Stimulated activated CD8-positive, alpha-beta memory T cell treated with anti-CD3 and anti-CD28 coated beads, Interleukin-15, amount 100 ng/mL, for 1 hour (primary cell): ENCODE measurements at regions not wholly inside any gene's neighbourhood (a gene's known extent, or its start where the extent isn't known, plus 50 kb on each side); places are given as distances from the start of the nearest gene placed in this dataset.
"Not testable (repeated sequence)": the region's sequence is repeated elsewhere in the genome, so short reads cannot be mapped to it uniquely, and the experiment has no call there.

ENCODE experiments used
- DNase-seq: peaks from one replicate; pipeline ENCODE4 v3.0.0-alpha.2; 2020; ENCODE audit warnings: low read depth

DNA sequence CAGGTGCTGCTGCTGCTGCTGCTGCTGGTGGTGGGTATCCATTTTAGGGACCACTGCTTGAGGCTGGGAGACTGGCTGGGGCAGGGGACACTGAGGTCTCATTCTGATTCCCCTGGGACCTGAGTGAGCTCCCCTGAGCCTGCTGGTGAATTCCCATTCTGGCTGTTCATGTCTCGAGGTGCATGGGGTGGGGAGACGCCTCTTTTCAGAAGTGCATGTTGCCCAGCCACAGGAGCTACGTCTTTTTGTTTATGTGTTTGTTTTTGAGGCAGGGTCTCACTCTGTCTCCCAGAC, 133.4 kb downstream of the RHOU start:
- no peak for DNase-seq

DNA sequence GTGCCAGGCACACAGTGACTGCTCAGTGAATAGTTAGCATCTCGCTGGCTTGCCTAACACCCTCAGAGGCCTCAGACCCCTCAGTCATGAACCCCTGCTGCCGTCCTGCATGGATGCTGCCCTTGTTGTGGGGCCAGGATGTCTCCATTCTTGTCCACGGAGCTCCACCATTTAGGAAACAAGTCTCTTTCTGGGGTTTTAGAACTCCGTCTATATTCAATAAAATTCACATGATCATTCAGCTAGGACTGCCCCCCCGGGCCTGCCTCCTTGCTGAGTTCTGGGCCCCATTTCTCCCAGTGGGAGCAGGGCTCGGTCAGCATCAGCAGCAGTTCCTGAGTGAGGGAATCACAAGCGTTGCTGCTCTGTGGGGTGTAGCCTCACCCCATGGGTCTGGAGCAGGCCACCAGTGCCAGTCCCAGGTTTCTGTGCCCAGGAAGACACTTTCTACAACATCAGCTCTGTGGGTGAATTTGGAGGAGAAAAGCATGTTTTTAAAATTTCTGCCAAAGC, 134.1 kb downstream of the RHOU start:
- no peak for DNase-seq

- DNase-seq = no peak
These were observed 134.9 kb downstream of the RHOU start for GRCh38 chr1:228870041-228870713.

- DNase-seq = no peak
These were observed 136.2 kb downstream of the RHOU start for GRCh38 chr1:228871314-228872061.

DNA sequence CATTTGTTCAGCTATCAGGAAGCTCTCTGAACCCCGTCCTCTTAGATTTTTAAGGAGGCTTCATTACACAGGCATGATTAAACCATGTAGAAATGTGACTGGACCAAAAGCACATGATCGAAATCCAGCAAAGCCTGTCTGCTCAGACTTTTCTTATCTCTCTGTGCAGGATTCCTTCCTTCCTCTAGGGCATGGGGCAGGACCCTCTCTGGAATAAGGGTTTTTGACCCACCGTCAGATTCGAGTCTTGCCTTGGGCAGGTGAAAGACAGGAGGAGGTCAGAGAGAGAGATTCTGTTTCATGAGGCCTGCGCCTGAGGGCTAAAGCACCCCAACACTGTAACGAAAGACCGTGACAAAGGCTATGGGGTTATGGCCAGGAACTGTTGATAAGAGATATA, 136.8 kb downstream of the RHOU start:
- DNase-seq = no peak

DNA sequence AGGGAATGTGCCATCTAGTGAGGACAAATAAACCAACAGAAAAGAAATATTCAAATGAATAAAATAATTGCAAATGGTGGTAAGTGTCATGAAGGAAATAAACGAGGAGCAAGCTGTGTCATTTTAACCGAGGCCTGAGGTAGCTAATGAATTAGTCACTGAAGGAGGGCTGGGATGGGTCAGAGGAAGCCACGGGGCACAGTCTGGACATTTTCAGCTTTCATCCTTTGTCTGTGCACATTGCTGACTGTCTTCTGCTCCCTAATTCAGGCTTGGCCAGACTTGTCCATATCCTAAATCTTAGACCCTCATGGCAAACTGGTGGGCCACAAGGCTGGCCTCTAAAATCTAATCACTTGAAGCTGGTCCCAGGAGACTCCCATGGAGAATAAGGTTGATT, 138.4 kb downstream of the RHOU start:
- no peak for DNase-seq

GRCh38 chr1:228875741-228876140, 140.5 kb downstream of the RHOU start:
- DNase-seq = no peak

DNA sequence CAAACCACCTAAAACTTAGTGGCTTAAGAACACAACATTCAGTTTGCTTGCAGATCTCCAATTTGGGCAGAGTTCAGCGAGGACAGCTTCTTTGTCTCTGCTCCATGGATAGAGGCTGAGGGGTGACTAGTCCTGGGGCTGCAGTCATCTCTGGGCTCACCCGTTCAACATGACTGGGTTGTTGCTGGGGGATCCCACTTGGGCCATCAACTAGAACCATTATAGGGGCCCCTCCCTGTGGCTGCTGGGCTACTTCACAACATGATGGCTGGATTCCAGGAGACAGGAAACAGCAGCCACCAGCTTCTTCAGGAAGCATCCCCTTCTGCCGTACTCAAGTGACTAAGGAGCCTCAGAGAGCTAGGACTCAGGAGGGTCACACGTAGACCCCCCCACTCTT, 140.9 kb downstream of the RHOU start:
- DNase-seq = no peak

DNA sequence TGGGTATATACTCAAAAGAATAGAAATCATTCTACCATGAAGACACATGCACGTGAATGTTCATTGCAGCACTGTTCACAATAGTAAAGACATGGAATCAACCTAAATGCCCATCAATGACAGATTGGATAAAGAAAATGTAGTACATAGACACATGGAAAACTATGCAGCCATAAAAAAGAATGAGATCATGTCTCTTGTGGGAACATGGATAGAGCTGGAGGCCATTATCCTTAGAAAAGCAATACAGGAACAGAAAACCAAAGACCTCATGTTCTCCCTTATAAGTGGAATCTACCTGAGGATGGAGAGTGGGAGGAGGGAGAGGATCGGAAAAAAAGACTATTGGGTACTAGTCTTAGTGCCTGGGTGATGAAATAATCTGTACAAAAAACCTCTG, 143.9 kb downstream of the RHOU start:
- no peak for DNase-seq

DNA sequence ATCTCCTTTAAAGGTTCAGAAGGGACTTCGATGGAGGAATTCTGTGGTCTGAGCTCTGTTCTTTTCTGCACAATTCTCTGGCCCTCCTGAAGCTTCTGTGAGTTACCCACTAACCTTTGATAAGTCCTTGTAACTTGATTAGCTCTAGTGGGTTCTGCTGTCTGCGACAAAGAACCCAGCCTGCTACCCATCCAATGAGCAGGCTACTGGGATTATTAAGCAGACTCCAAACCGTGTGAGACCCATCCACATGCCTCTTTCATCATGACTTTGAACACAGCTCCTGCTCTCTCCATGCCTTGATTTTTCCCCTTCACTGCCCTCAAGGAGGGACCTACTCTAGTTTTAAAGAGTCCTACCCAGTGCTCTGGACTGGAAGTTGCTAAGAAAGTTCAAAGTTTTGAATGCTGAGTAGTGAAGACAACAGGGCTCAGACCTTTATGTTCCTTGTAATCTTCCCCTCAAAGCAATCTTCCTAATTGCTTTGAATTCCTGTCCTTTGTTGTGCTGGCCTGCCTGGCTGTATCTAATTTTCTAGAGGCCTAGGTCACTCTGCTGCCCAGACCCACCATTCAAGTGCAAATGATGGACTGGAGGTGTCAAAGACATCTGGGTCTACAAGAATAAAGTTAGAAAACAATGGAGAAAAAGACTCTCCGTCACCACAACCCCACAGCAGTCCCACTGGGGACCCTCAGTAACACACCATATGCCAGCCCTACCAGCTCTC, 146.9 kb downstream of the RHOU start:
- no peak for DNase-seq

DNA sequence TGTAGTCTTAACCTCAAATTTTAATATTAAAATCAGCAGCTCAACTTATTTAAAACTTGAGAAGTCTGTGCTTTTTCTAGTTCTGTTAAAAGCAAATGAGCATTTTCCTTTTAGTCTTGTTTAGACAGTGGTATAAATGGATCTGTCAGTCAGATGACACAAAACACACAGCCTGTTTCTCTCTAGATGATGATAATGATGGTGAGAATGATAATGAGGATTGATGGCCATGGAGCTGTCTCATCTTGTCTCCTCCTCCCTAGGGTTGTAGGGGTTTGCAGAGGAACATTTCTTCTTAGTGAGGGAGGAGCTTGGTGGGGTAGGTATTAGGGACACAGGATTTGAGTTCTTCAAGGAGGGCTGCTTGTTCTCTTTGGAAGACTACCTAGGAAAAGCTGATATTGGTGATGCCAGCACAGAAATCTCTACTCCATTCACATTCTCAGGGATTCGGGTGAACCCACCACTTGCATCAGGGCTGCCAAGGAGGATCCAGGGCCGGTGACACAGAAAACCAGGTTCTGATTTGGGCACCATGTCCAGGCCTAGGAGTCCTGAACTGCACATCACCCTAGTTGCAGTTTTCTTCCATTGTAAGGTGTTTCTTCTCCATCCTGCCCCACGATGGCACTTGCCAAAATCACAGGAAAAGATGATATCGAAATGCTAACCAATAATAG, 147.6 kb downstream of the RHOU start:
- DNase-seq = no peak

GRCh38 chr1:228883535-228883934, 148.3 kb downstream of the RHOU start:
- no peak for DNase-seq

DNA sequence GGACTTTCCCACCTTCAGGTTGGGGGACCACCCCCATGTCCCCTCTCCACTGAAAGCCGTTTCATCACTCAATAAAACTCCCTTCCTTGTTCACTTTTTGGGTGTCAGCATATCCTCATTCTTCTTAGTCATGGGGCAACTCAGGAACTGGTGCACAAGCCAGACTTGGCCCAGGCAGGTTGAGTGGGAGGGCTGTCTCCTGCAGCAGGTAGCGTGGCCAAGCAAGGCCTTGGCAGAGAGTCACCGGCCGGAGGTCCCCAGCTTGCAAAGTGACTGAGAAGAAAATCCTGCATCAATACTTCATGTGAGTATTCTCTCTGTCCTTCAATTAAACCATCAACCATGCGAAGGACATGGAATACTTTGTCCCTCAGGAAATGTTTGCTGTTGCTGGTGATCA, 148.9 kb downstream of the RHOU start:
- no peak for DNase-seq

DNA sequence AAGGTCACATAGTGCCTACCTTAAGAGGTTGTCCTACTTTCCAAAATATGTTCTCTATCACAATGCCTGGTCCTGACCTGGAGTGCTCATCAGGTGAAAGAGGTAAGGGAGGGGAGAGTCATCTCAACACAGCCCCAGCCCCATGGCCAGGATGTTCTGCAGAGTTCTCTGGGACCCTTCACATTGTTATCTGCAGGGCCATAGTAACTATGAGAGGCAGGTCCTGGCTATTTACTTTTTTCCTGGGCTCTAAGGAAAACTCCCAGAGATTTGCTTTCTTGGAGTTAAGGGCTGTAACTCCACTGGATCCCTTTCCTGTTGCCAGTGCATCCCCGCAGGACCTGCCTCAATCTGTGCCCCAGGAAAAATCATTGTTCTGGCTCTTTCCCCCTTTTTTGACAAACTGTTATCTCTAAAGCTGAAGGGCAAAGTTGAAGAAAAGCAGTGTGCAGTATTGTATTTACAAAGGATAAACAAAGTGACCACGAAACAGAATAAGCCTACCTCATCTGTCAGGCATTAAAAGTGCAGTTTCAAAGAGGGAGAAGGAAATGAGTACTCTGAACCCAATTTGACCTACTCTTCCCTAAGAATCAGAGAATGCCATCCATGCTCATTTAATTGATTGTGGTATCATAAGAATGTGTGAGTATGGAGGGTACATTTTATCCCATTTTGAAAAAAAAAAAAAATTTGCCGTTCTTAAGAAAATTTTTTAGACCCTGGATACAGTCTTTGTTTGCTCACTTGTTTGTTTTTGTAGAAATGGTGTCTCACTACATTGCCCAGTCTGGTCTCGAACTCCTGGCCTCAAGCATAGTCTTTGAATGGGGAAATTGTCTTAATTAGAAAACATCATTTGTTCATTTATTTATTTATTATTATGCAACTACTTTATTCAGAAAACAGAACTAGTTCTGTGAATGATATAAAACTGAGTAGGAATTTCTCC, 149.6 kb downstream of the RHOU start:
- DNase-seq = no peak

DNA sequence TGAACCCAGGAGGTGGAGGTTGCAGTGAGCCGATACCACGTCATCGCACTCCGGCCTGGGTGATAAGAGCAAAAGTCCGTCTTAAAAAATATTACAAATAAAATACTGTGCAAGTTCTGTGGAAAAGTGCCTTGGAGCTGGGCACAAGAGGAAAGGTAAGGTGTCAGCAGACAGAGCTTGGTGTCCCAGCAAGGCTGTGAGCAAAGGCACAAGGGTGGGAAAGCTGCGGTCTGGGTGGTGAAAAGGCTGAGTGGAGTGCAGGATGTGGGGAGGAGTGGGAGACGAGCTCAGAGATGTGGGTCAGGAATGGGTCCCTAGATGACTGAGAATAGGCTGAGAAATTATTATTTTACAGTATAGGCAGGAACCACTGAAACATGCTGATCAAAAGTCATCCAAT, 150.6 kb downstream of the RHOU start:
- DNase-seq = no peak

- DNase-seq = no peak
These were observed 151.8 kb downstream of the RHOU start for GRCh38 chr1:228887101-228887500.

- no peak for DNase-seq
These were observed 152.7 kb downstream of the RHOU start for GRCh38 chr1:228887960-228888359.

DNA sequence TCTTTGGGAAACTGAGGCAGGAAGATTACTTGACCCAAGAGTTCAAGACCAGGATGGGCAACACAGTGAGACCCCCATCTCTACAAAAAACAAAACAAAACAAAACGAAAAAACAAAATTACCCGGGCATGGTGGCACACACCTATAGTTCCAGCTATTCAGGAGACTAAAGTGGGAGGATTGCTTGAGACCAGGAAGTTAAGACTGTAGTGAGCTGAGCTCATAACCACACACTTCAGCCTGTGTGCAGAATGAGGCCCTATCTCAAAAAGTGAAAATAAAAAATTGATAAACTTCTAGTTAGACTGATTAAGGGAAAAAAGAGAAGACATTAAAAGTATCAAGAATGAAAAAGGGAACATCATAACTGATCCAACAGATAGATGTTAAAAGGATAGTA, 154.0 kb downstream of the RHOU start:
- no peak for DNase-seq

DNA sequence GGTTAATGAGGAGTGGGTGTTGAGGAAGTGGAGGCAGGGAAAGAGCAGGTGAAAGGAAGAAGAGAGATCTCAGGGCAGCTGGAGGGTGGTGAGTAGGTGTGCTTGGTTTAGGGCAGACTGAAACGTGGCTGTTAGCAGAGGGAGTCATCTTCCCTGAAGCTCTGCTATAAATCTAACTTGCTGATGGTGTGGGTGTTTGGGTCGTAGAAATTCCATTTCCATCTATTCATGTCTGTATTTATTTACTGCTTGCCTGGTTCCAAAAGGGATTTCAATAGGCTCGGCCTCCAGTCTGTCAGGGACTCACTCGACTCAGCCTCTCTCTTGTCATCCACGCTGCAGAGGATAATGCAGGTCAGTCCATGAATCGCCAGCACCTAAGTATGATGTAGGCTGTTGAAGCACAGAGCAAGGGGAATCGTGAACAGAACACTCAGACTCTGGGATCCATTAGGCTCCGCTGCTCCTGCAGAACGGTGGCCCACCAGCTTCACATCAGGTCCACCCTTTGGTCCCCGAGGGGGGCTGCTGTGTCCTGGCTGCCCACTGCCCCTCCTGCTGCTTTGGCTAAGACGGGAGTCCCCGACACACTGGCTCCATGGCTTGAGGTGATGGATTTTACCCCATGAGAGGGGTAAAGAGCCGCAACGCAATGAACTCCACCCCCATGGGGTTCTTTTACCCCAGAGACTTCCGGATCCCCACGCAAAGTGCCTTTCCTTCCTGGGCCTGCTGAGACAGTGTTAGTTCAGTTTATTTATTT, 156.2 kb downstream of the RHOU start:
- no peak for DNase-seq

DNA sequence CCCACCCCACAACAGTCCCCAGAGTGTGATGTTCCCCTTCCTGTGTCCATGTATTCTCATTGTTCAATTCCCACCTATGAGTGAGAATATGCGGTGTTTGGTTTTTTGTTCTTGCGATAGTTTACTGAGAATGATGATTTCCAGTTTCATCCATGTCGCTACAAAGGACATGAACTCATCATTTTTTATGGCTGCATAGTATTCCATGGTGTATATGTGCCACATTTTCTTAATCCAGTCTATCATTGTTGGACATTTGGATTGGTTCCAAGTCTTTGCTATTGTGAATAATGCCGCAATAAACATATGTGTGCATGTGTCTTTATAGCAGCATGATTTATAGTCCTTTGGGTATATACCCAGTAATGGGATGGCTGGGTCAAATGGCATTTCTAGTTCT, 156.9 kb downstream of the RHOU start:
- not testable (repeated sequence) for DNase-seq
